GM18505 (cell line): ENCODE measurements at regions not wholly inside any gene's neighbourhood (a gene's known extent, or its start where the extent isn't known, plus 50 kb on each side); places are given as distances from the start of the nearest gene placed in this dataset.
"Not testable (repeated sequence)": the region's sequence is repeated elsewhere in the genome, so short reads cannot be mapped to it uniquely, and the experiment has no call there.

Experiments used
- ATAC-seq: cut with Tn5 transposase; IDR thresholded peaks from one replicate; pipeline ENCODE4 v1.9.1; 2021; ENCODE audit not compliant: unreplicated experiment
- POLR2A ChIP-seq: IDR thresholded peaks from 4 replicates; pipeline ENCODE4 v1.6.1; 2011; ENCODE audit warnings: borderline replicate concordance; ENCODE audit not compliant: insufficient read depth, insufficient read length; ENCODE audit errors: extremely low read depth

GRCh38 chr6:132021552-132022375, 70.6 kb upstream of the CCN2 start:
- ATAC-seq, result no peak
- no peak for TF ChIP-seq POLR2A

GRCh38 chr6:132020918-132021317, 69.7 kb upstream of the CCN2 start:
- not testable (repeated sequence) for ATAC-seq

- TF ChIP-seq POLR2A, result no peak
- ATAC-seq, result no peak
Observed at GRCh38 chr6:132020138-132020581, 69.0 kb upstream of the CCN2 start.

- no peak for TF ChIP-seq POLR2A
- ATAC-seq, result no peak
Observed at GRCh38 chr6:132019586-132019985, 68.4 kb upstream of the CCN2 start.

- no peak for TF ChIP-seq POLR2A
- no peak for ATAC-seq
Observed at GRCh38 chr6:132017942-132018341, 66.8 kb upstream of the CCN2 start.

- TF ChIP-seq POLR2A, result no peak
- ATAC-seq, result no peak
Observed at GRCh38 chr6:132016396-132016795, 65.2 kb upstream of the CCN2 start.

GRCh38 chr6:132011582-132011981, 60.4 kb upstream of the CCN2 start:
- no peak for TF ChIP-seq POLR2A
- ATAC-seq, result no peak

- TF ChIP-seq POLR2A, result no peak
Observed at GRCh38 chr6:132009175-132009574, 58.0 kb upstream of the CCN2 start.

GRCh38 chr6:132007474-132008190, 56.5 kb upstream of the CCN2 start:
- ATAC-seq, result no peak
- TF ChIP-seq POLR2A, result no peak

More at GRCh38 chr6:132009175-132009574, 58.0 kb upstream of the CCN2 start:
- no peak for ATAC-seq

GRCh38 chr6:132005178-132005577, 54.0 kb upstream of the CCN2 start:
- no peak for ATAC-seq
- no peak for TF ChIP-seq POLR2A

GRCh38 chr6:132004668-132005067, 53.5 kb upstream of the CCN2 start:
- no peak for TF ChIP-seq POLR2A
- no peak for ATAC-seq

- ATAC-seq, result no peak
- no peak for TF ChIP-seq POLR2A
Observed at GRCh38 chr6:132003516-132004178, 52.5 kb upstream of the CCN2 start.
